PC-3 (cell line): ENCODE measurements at regions not wholly inside any gene's neighbourhood (a gene's known extent, or its start where the extent isn't known, plus 50 kb on each side); places are given as distances from the start of the nearest gene placed in this dataset.

Experiments
- ATAC-seq: fragments of 200-7000 bp; cut with Tn5 transposase; 2 replicates; pipeline ENCODE4 v1.9.1; 2020; ENCODE audit warnings: mild to moderate bottlenecking, moderate library complexity
- BruUV-seq: library from RNA; stranded (reverse); fragments of 400-500 nt; replicated peaks from 2 replicates; lab custom pipeline; 2021; lab: Mats Ljungman, UMichigan
- CTCF ChIA-PET: fragments of 300-600 bp; sonication (Branson Sonifier 250); formaldehyde crosslinking; loops from one replicate; lab custom pipeline; 2022; ENCODE audit warnings: antibody characterized with exemption; lab: Charles Lee
- POLR2A ChIA-PET: fragments of 300-600 bp; sonication (Branson Sonifier 250); formaldehyde crosslinking; loops from one replicate; lab custom pipeline; 2022; ENCODE audit warnings: antibody characterized with exemption; ENCODE audit not compliant: unreplicated experiment; lab: Charles Lee
- DNase-seq: peaks from one replicate; pipeline ENCODE4 v3.0.0-alpha.2; 2015
- H2AFZ ChIP-seq: fragments of 300-600 bp; sonication (generic); 2 replicates; pipeline ENCODE4 v1.6.0; 2016; ENCODE audit warnings: antibody characterized with exemption, low read length
- H3F3A ChIP-seq: fragments of 300-600 bp; sonication (generic); one replicate; pipeline ENCODE4 v1.6.0; 2017; ENCODE audit warnings: antibody characterized with exemption, low read length, control low read depth, mild to moderate bottlenecking; ENCODE audit not compliant: unreplicated experiment
- H3K27ac ChIP-seq: fragments of 300-600 bp; sonication (generic); 2 replicates; pipeline ENCODE4 v1.5.1; 2016; ENCODE audit warnings: mild to moderate bottlenecking, low read length
- H3K27me3 ChIP-seq: fragments of 300-600 bp; sonication (generic); 2 replicates; pipeline ENCODE4 v1.6.1; 2016; ENCODE audit warnings: low read length, mixed read lengths
- H3K36me3 ChIP-seq: fragments of 300-600 bp; sonication (generic); 2 replicates; pipeline ENCODE4 v1.6.1; 2016; ENCODE audit warnings: low read depth, mixed run types, low read length, mixed read lengths
- H3K4me1 ChIP-seq: fragments of 300-600 bp; sonication (generic); 2 replicates; pipeline ENCODE4 v1.5.1; 2016; ENCODE audit warnings: low read length; ENCODE audit not compliant: insufficient read depth
- H3K4me2 ChIP-seq: fragments of 300-600 bp; sonication (generic); 2 replicates; pipeline ENCODE4 v1.6.0; 2016; ENCODE audit warnings: low read length
- H3K4me3 ChIP-seq: fragments of 300-600 bp; sonication (generic); 2 replicates; pipeline ENCODE4 v1.5.1; 2016; ENCODE audit warnings: mild to moderate bottlenecking, low read length, mixed read lengths
- H3K79me2 ChIP-seq: fragments of 300-600 bp; sonication (generic); 2 replicates; pipeline ENCODE4 v1.6.1; 2017; ENCODE audit warnings: low read length, mixed read lengths
- H3K9ac ChIP-seq: fragments of 300-600 bp; sonication (generic); 2 replicates; pipeline ENCODE4 v1.6.0; 2016; ENCODE audit warnings: mild to moderate bottlenecking, low read length
- H3K9me2 ChIP-seq: fragments of 300-600 bp; sonication (generic); replicated peaks from 2 replicates; pipeline ENCODE4 v1.6.1; 2016; ENCODE audit warnings: mixed run types, low read length, mixed read lengths
- H3K9me3 ChIP-seq: fragments of 300-600 bp; sonication (generic); 2 replicates; pipeline ENCODE4 v1.6.1; 2016; ENCODE audit warnings: low read length, mixed read lengths
- H4K20me1 ChIP-seq: fragments of 300-600 bp; sonication (generic); 2 replicates; pipeline ENCODE4 v1.6.1; 2016; ENCODE audit warnings: low read length, mixed read lengths
- EZH2 ChIP-seq: fragments of 300-600 bp; sonication (generic); IDR thresholded peaks from one replicate; pipeline ENCODE4 v1.6.1; 2017; ENCODE audit warnings: antibody characterized with exemption, mild to moderate bottlenecking, low read length; ENCODE audit not compliant: unreplicated experiment
- EZH2phosphoT487 ChIP-seq: fragments of 300-600 bp; sonication (generic); IDR thresholded peaks from 2 replicates; pipeline ENCODE4 v1.6.1; 2018; ENCODE audit warnings: mild to moderate bottlenecking, antibody characterized with exemption, low read length, borderline replicate concordance
- intact Hi-C: fragments of 100-400 bp; cut with micrococcal nuclease; formaldehyde crosslinking; loops from 2 replicates; pipeline ENCODE4 v1.9.0; 2023
- TF ChIP-seq, protein P1 (sequence below): fragments of 300-600 bp; sonication (generic); conservative IDR thresholded peaks from 2 replicates; pipeline ENCODE4 v1.5.1; 2017; ENCODE audit warnings: antibody characterized with exemption, low read depth, mild to moderate bottlenecking, low read length

- no peaks in the 10 kb centered on the region for H3K4me1 ChIP-seq
- no peak overlapping the region for H3K4me2 ChIP-seq
- intact Hi-C loops: no loop called here
- no peak overlapping the region for H3K4me3 ChIP-seq
- DNase-seq (no peak), ATAC-seq (no peak)
- no peaks in the 10 kb centered on the region for H3K27me3 ChIP-seq
- no peaks in the 10 kb centered on the region for H4K20me1 ChIP-seq
- H3K9me3 ChIP-seq: no peaks in the 10 kb centered on the region
- H3K27ac ChIP-seq: no peak overlapping the region
- ChIA-PET POLR2A (no interaction called here), CTCF (no interaction called here)
- no peak overlapping the region for H3K9ac ChIP-seq
- TF ChIP-seq EZH2phosphoT487: no peak
- H3K36me3 ChIP-seq: no peaks in the 10 kb centered on the region
- H2AFZ ChIP-seq: no peak overlapping the region
- H3K79me2 ChIP-seq: no peaks in the 10 kb centered on the region
- BruUV-seq: no TSS peak
- H3K9me2 ChIP-seq: no peaks in the 10 kb centered on the region
- no peaks in the 10 kb centered on the region for H3F3A ChIP-seq
Measured at GRCh38 chr2:206368484-206368883, 74.8 kb upstream of the ADAM23 start.

DNA sequence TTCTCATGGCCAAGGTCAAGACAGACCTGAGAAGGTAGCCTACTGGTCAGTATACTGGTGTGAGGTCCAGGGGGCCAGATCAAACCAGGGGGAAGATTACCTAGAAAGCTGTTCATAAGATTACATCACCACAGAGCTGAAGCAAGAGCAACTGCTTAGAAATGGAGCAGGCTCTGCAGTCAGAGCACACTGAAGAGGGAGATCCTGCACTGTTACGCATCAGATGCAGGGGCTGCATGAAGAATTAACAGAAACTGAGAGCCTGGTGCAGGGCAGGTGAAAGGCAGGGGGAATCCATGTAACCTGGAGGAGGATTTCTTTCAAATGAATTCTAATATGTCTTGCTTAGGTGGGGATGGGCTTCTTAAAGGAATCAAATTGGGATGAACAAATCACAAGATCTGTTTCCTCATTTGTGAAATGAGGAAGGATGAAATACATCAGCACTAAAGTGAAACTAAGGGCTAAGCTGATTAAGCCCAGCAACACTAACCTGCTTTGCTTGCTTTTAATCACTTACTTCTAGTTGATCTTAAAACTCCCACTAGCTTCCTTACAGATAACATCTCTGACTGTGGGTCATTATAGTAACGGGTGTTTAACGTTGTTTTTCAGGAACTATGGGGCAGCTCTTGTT, 74.3 kb upstream of the ADAM23 start:
- Histone ChIP-seq H3K27me3 (no peaks in the 10 kb centered on the region), H3K4me1 (no peaks in the 10 kb centered on the region), H4K20me1 (no peaks in the 10 kb centered on the region), H3F3A (no peaks in the 10 kb centered on the region), H3K36me3 (no peaks in the 10 kb centered on the region), H2AFZ (no peak overlapping the region), H3K79me2 (no peaks in the 10 kb centered on the region), H3K9ac (no peak overlapping the region), H3K9me2 (no peaks in the 10 kb centered on the region), H3K4me3 (no peak overlapping the region), H3K4me2 (no peak overlapping the region), H3K27ac (no peak overlapping the region), H3K9me3 (no peaks in the 10 kb centered on the region)
- POLR2A ChIA-PET: no interaction called here
- no peak for TF ChIP-seq EZH2
- TF ChIP-seq EZH2phosphoT487: no peak
- TF ChIP-seq, protein P1, sequence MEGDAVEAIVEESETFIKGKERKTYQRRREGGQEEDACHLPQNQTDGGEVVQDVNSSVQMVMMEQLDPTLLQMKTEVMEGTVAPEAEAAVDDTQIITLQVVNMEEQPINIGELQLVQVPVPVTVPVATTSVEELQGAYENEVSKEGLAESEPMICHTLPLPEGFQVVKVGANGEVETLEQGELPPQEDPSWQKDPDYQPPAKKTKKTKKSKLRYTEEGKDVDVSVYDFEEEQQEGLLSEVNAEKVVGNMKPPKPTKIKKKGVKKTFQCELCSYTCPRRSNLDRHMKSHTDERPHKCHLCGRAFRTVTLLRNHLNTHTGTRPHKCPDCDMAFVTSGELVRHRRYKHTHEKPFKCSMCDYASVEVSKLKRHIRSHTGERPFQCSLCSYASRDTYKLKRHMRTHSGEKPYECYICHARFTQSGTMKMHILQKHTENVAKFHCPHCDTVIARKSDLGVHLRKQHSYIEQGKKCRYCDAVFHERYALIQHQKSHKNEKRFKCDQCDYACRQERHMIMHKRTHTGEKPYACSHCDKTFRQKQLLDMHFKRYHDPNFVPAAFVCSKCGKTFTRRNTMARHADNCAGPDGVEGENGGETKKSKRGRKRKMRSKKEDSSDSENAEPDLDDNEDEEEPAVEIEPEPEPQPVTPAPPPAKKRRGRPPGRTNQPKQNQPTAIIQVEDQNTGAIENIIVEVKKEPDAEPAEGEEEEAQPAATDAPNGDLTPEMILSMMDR: no peak
- CTCF ChIA-PET: no interaction called here
- BruUV-seq: no TSS peak
- DNase-seq (no peak), ATAC-seq (no peak)
- intact Hi-C loops: no loop called here

GRCh38 chr2:206375956-206376355, 67.4 kb upstream of the ADAM23 start:
- no peak overlapping the region for H2AFZ ChIP-seq
- no TSS peak for BruUV-seq
- H3K4me3 ChIP-seq: no peak overlapping the region
- intact Hi-C loops: no loop called here
- ChIA-PET CTCF (no interaction called here), POLR2A (no interaction called here)
- H3K27ac ChIP-seq: no peak overlapping the region
- no peak for DNase-seq
- H3K9me2 ChIP-seq: no peaks in the 10 kb centered on the region
- ATAC-seq: no peak
- no peaks in the 10 kb centered on the region for H3K9me3 ChIP-seq
- TF ChIP-seq EZH2phosphoT487: no peak
- TF ChIP-seq, protein P1: no peak
- no peak for TF ChIP-seq EZH2
- H3K36me3 ChIP-seq: no peaks in the 10 kb centered on the region
- no peaks in the 10 kb centered on the region for H3K79me2 ChIP-seq
- H4K20me1 ChIP-seq: no peaks in the 10 kb centered on the region
- 0 out of 2 replicates have a peak, but pooled peaks cover 12% of the 10 kb centered on the region for H3K27me3 ChIP-seq
- H3K9ac ChIP-seq: no peak overlapping the region
- no peak overlapping the region for H3K4me2 ChIP-seq
- no peaks in the 10 kb centered on the region for H3K4me1 ChIP-seq
- no peaks in the 10 kb centered on the region for H3F3A ChIP-seq
